Suprapubic skin (tissue), 3 donors: ENCODE measurements at regions not wholly inside any gene's neighbourhood (a gene's known extent, or its start where the extent isn't known, plus 50 kb on each side); places are given as distances from the start of the nearest gene placed in this dataset.

Source experiments
- CTCF ChIP-seq, 2 donors: fragments of 200-600 bp in 1 of 2; fragments of 450-650 bp in 1 of 2; sonication (generic) in 1 of 2; IDR thresholded peaks; one replicate each; pipeline ENCODE4 v1.5.1; 2016 to 2019; ENCODE audit warnings: antibody characterized with exemption in 2 of 2, mild to moderate bottlenecking in 1 of 2, moderate library complexity in 1 of 2
- POLR2A ChIP-seq, 2 donors: fragments of 450-650 bp; IDR thresholded peaks; one replicate each; pipeline ENCODE4 v1.6.1; 2017; ENCODE audit warnings: antibody characterized with exemption in 2 of 2, mild to moderate bottlenecking in 2 of 2, moderate library complexity in 2 of 2

GRCh38 chr15:93235926-93236780 lies 147.1 kb upstream of the RGMA start:
- no peak for TF ChIP-seq CTCF (IDR thresholded peaks at IDR 0.05)
- TF ChIP-seq POLR2A (IDR thresholded peaks at IDR 0.05): no peak
